Frontal cortex (tissue), 3 donors: ENCODE measurements at regions not wholly inside any gene's neighbourhood (a gene's known extent, or its start where the extent isn't known, plus 50 kb on each side); places are given as distances from the start of the nearest gene placed in this dataset.

Source experiments
- DNase-seq, 2 donors: peaks; one replicate each; pipeline ENCODE4 v3.0.0; 2012; ENCODE audit warnings: low spot score in 2 of 2
- FAIRE-seq: peaks from 2 replicates; lab custom pipeline; 2012; peaks lifted over from hg19 to GRCh38; lab: Jason Lieb, UNC
- donor health status: control.
- donor health status: control.
- donor health status: control.

DNA sequence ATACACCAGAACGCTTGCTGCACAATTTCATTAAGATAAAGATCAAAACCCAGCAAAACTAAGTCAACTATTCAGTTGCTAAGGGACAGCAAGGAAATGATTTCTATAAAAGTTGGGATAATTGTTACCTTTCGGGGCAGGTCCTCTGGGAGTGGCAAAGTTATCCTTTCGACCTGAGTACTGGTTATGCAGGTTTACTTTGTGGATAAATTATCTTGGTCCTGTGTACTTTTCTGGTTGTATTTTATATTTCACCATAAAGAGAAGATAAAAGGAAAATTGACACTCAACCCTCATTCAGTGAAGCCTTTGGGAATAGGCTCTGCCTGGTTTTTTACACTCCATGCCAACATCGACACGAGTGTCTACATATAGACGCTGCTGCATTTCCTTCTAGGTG is 146.5 kb downstream of the SYK start:
- no peak for DNase-seq
- FAIRE-seq = no peak

- FAIRE-seq (no peak), DNase-seq (no peak)
These were observed 149.0 kb downstream of the SYK start for GRCh38 chr9:90950600-90950999.

DNA sequence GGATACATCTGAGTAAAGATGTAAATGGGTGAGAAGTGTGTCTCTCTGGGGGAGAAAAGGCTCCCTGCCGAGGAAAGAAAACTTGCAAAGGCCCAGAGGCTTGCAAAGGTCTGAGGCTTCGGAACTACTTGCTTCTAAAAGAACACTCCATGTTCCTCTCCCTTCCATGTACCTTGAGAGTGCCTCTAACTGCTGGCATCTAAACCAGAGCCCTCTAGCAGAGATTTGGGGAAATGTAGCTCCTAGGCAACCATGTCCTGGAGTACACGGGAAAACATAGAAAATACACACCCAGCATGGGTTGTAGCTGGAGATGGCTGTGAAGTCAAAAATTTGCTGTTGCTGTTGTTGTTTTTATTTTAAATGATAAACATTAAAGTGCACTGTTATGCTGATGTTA is 151.6 kb downstream of the SYK start:
- no peak for DNase-seq
- FAIRE-seq = no peak

- no peak for FAIRE-seq
- DNase-seq = no peak
These were observed 152.2 kb downstream of the SYK start for GRCh38 chr9:90953805-90954204.

DNA sequence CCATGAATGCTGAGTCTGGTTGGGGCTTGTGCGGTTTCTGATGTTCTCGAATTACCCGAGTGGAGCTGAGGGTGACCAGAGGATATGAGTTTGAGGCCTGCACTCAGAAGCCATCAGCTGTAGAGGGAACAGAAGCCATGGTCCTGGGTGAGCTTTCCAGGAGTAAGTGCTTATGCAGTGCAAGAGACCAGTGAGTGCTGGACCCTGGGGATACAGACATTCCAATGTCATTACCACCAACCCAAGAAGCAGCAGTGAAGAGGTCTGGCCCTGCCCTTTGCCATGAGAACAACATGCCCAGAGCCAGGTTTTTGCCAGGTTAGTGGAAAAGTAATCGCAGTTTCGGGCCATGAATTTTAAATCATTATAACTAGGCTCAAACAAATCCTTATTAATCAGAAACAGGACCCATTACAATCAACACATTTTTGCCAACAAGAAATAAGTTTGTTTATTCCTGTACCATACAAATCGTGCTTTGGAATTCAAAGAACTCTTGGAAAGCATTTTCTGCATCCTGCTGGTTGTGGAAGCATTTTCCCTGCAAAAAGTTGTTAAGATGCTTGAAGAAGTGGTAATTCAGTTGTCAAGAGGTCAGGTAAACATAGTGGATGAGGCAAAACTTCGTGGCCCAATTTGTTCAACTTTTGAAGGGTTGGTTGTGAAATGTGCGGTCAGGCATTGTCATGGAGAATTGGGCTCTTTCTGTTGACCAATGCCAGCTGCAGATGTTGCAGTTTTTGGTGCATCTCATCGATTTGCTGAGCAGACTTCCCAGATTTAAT is 154.6 kb downstream of the SYK start:
- DNase-seq (no peak), FAIRE-seq (no peak)

DNA sequence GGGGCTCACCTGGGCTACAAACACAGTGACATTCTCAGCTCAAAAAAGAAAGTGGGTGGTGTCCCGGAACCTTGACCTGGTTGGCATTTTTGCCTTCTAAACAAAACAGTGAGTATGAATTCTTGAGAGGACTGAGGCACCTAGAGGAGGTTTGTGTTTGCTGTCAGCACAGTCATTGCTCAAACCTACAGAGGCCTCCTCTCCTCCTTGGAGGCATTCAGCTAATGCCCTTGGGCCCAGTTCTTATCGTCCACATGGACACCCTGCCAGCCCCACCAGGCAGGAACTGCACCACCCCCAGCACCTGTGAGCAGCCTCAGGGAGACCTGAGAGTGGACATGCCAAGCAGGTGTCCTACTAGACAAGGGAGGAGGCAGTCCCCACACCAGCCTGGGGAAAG is 156.7 kb downstream of the SYK start:
- FAIRE-seq = no peak
- DNase-seq = no peak

GRCh38 chr9:90960941-90961340 is 159.3 kb downstream of the SYK start:
- DNase-seq (no peak), FAIRE-seq (no peak)

GRCh38 chr9:90961375-90961774 is 159.8 kb downstream of the SYK start:
- DNase-seq (no peak), FAIRE-seq (no peak)

DNA sequence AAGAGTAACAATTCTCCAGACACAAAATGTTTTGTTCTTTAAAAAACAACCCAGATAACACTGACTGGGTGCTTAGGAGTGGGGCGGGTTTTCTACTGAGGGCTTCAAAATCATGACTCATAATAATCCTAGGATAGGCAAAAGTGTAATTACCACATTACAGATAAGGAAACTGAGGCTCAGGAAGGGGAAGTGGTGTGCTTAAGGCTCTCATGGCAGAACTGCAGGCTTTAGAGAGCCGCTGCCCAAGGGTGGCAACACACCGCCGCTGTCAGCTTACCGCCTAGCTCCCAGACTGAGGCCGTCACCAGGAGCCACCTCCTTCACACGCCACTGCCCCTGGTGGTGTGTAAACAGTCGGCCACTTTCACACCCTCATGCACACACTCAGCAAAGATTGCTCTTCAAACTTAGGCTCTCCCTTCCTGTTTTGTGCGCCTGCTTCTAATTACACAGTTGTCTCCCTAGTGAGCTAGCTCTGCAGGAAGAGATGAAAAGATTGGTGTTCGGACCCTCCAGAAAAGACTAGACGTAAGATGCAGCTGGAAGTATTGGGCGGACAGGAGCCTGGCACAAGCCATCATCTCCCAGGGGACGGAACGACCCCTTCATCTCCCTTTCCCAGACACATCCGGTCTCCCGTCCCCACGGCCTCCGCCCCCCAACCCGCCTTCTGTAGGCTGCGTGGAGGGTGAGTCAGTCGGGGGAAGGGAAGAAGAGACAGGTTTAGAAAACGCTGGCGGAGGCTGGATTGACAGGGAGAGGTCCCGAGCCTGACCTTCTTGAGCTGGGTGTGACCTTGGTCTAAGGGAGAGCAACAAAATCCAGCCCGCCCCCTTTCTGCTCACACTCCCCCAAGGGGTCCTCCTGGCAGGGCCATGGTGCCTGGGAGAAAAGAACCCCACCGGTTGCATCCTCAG is 162.7 kb downstream of the SYK start:
- no peak for FAIRE-seq
- no peak for DNase-seq

- FAIRE-seq = no peak
- no peak for DNase-seq
These were observed 163.8 kb downstream of the SYK start for GRCh38 chr9:90965226-90966030.

GRCh38 chr9:90966031-90966290 is 164.3 kb downstream of the SYK start:
- FAIRE-seq (no peak), DNase-seq (no peak)

DNA sequence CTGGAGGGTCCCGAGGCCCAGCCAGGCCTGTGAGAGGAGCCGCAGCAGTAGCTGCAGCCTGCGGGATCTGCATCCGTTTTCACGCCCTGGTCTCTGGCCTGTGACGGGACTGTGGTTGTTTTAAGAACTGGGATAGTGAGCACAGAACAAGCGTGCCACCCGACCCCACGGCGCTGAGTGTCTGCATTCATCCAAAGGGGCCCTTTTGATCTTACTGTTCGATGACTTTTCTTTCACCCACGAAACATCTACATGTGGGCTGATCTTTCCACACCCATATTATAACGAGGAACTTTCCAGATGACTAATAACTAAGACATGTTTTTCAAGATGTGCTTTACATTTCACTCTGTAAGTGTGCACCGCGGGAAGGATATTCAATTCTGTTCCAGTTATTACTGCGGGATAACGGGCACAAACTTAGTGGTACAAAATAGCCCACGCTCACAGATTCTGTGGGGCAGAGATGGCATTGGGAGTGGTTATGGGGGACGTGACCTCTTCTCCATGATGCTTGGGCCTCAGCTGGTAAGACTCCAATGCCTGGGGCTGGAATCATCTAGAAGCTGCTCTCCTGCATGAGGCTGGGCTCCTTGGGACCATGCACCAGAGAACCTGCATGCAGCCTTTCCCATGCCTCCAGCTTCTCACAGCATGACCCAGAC is 165.0 kb downstream of the SYK start:
- FAIRE-seq = no peak
- no peak for DNase-seq

GRCh38 chr9:90967145-90967538 is 165.5 kb downstream of the SYK start:
- DNase-seq (no peak), FAIRE-seq (no peak)

GRCh38 chr9:90969021-90969675 is 167.5 kb downstream of the SYK start:
- DNase-seq = peak in 1 of 2 donors; percentile 25
- FAIRE-seq = no peak

DNA sequence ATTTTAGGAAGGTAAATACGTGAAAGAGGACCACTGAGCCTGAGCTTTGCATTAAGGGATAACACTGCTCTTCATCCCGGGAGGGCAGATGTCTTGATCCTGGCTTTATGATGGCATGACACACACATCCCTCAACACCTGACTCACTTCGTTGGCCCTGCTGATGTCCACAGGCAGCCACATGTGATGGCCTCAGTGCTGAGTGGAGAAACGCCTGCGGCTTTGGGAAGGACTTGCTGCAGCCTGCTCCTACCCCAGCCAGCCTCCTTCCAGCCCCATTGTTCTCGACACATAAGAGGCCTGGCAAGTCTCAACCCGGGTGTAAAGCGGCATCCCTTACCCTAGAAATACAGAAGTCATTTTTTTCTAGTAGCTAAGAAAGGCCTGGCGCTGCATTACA is 169.0 kb downstream of the SYK start:
- FAIRE-seq (no peak), DNase-seq (no peak)

DNA sequence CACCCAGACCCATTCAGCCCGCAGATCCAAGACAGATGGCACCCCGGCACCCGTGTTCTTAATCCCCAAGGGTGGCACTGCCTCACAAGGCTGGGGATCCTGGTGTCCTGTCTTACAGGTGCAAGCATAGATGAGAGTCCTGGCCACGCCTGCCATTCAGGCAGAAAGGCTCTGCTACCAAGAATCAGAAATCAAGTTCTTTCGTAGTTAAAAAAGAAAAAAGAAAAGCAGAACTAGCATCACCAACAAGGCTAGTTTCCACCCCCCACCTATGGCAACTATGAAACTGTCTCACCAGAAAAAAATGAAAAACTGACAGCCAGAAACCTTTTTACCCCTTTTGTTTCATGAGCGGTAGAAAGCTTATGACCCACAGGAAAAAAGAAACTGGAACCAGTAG is 170.4 kb downstream of the SYK start:
- no peak for DNase-seq
- no peak for FAIRE-seq

- DNase-seq = no peak
- no peak for FAIRE-seq
These were observed 172.4 kb downstream of the SYK start for GRCh38 chr9:90974016-90974415.

DNA sequence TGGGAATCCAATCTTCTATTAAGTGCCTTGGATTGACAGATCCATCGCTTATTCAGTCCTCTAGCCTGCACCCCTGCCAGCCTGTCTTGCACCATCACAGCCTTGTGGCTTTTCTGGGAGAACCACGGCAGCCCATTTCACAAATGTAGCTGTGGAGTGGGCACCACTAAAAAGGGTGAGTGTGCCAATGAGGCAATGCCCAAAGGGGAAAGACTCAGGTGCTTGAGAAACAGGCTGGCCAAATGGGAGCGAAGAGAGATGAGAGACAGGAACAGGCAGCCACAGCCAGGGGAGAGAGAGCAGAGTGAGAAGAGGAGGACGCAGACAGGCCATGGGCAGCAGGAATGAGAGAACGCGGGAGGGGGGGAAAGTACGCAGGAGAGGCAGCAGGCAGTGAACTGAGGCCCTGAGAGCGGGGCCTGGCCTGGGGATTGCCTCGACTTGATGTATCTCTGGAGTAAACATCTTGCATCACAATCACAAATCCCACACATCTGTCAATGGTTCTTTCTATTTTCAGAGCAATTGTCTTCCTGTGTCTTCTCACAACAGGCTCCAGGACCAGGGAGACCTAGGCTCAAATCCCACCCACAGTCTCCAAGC is 173.1 kb downstream of the SYK start:
- DNase-seq (no peak), FAIRE-seq (no peak)

DNA sequence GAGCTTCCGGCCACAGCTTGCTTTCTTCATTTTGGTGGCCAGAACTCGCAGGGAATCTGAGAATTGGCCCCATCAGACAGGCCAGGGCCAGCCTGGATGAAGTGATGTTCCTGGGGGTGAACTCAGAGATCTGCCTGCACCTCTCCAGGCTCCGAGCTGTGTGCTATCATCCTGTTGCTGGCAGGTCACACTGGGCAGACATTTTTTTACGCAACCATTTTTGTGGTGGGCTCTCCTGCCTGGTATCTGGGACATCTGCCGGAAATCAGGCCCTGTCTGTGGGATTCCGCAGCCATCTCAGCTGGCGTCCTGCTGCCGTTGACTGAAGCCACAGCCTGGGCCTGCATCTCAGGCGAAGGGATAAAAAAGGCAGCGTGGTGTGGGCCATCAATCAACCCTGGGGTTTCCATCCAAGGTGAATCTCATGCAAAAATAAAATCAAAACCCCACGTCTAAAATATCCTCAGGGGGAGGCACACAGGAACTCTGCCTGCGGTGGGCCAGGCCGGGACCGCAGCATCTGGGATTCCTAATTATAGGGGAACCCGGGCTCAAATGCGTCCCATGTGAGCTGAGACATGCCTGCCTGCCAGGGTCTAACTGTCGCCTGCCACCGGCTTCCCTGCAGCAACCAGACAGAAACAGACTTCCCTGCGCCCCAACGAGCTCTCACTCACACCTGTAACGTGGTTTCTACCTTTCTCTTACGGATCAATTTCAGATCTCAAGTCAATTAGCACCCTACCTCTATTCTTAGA is 174.3 kb downstream of the SYK start:
- FAIRE-seq = no peak
- DNase-seq = no peak
